HG02798 (cell line): ENCODE measurements at regions not wholly inside any gene's neighbourhood (a gene's known extent, or its start where the extent isn't known, plus 50 kb on each side); places are given as distances from the start of the nearest gene placed in this dataset.

Experiments used
- ATAC-seq: cut with Tn5 transposase; IDR thresholded peaks from one replicate; pipeline ENCODE4 v1.9.1; 2021; ENCODE audit warnings: mild to moderate bottlenecking; ENCODE audit not compliant: unreplicated experiment, poor library complexity

DNA sequence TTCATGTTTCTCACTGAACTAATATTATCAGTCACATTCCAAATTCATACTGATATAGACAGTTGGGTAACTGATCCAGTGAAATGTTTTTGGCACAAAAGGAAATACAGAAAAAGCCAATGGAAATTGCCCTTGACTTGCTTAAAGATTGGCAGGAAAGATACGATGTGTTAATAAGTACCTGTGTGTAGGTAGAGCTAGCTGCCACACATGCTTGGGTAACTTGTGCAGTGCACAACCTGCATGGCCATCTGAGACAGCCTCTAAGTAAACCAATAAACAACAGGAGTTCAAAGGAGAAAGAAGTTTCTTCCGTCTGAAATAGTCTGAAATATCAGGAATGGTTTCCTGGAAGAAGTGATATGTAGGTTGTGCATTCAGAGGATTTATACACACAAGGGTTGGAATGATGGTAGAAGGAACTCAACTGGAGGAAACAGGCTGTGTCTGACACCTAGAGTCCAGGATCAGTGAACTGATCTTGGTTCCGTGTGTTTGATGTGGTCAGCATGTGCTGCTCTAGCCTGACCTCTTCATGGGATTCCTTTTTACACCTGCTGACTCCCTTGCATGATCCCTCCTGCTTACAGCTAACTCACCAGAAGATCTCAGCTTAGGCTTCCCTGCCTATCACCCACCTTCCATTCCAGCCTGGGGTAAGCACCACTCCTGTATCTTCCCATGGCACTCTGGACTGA lies 81.4 kb upstream of the KRR1 start:
- ATAC-seq, result no peak

GRCh38 chr12:75592086-75592485 lies 80.7 kb upstream of the KRR1 start:
- ATAC-seq, result no peak

GRCh38 chr12:75591628-75592027 lies 80.2 kb upstream of the KRR1 start:
- no peak for ATAC-seq

DNA sequence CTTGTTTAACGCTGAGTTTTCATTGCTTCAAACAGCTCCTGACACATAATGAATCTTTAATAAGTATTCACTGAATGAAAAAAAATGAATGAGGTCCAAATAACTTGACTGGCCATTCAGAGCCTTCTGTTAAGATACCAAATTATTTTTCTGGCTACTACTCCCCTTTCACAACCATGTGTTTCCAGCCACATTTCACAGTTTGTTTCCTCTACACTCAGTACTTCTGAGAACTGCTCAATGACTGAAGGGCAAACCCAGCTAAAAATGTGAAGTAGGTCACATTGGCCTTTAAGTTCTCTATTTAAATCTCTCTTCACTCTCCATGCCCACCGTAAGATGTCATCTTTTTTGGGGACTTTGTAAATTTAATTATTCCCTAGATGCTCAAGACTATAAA lies 78.4 kb upstream of the KRR1 start:
- ATAC-seq, result no peak

- no peak for ATAC-seq
These were observed 76.1 kb upstream of the KRR1 start for GRCh38 chr12:75587340-75588106.

DNA sequence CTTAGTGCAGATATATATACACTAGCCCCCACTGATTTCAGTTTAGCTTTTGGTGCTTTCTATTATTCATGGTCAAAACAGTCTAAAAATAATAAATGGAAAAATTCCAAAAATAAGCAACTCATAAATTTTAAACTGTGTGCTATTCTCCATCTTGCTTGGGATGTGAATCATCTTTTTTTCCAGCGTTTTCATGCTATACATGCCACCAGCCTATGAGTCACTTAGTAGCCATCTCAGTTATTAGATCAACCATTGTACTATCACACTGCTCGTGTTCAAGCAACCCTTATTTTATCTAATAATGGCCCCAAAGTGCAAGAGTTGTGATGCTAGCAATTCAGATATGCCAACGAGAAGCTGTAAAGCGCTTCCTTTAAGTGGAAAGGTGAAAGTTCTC lies 73.9 kb upstream of the KRR1 start:
- no peak for ATAC-seq

DNA sequence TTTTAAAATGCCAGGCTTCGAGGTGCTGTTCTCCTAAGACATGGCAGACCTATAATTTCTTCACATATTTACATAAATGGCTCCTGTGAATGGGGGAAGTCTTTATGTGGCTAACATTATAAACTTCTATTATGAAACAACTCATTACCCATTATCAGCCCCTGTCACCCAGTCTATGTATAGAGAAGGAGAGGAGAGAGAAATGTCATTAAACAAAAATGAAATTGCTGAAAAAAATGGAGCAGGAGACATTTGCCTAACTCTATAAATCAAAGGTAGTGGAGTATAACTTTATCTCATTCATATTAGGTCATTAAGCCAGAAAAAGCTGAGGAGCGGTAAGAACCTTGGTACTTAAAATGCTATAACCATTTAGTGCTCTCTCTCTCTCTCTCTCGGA lies 71.9 kb upstream of the KRR1 start:
- no peak for ATAC-seq

DNA sequence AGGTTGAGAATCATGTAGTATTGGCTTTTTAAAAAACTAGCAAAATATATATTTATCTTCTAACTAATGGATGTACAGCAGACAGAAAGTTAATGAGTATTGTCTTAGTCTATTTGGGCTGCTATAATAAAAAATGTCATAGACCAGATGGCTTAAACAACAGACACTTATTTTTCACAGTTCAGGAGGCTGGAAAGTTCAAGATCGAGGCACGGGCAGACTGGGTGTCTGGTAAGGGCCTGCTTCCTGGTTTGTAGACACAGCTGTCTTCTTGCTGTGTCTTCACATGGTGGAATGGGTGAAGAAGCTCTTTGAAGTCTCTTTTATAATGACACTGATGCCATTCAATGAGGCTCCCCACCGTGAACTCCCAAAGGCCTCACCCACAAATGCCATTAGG lies 70.1 kb upstream of the KRR1 start:
- ATAC-seq, result no peak

- ATAC-seq, result no peak
These were observed 68.1 kb upstream of the KRR1 start for GRCh38 chr12:75579552-75579951.

DNA sequence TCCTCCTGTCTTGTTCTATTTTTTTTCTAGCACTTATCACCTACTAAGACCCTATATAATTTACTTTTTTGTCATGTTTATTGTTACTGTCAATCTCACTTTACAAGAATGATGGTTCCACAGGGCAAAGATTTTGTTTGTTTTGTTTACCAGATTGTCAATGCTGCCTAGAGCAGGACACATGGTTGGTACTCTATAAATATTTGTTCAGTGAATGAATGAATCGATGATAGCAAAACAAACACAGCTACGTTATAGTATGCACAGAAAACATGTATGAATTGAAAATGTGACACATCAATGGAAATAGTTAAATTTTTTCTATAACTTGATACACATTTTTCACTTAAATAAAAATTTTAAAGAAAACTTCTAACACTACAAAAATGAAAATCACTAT lies 67.1 kb upstream of the KRR1 start:
- ATAC-seq, result no peak

- no peak for ATAC-seq
These were observed 66.4 kb upstream of the KRR1 start for GRCh38 chr12:75577812-75578211.

- ATAC-seq, result no peak
These were observed 60.3 kb upstream of the KRR1 start for GRCh38 chr12:75571656-75572205.

GRCh38 chr12:75571204-75571603 lies 59.8 kb upstream of the KRR1 start:
- ATAC-seq, result no peak

DNA sequence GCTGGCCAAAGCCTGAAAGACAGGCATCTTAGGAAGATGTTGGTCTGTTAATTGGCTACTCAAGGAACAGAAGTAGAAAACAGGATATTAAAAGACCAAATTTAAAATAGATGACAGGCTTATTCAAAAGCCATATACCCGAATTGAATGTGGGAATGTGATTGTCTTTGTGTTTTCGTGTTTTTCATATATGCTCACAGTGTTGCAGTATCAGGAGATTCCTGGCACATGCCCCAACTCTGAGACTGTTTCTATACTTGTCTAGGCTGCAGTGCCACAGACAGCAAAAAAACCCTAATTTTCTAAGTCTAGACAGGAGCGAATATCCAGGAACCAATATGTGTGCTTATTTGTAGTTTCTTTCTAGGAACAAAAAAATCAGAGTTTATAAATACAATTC lies 57.4 kb upstream of the KRR1 start:
- ATAC-seq, result no peak

DNA sequence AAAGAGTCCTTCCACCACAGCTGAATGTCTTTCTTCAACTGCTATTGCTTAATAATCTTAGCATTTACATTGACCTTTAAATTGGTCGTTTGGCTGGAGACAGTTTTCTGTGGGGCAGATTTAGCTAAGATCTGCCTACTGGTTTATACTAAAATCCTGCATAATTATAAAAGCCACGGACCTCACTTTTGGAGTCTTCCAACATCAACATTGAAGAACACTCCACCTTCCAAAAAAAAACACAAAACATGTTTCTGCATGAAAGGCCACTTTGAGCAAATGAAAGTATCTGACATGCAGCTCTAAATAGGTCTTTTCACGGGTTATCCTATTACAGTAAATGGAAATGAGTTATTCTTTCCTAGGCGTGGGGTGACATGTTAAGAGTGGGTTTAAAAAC lies 57.0 kb upstream of the KRR1 start:
- no peak for ATAC-seq

DNA sequence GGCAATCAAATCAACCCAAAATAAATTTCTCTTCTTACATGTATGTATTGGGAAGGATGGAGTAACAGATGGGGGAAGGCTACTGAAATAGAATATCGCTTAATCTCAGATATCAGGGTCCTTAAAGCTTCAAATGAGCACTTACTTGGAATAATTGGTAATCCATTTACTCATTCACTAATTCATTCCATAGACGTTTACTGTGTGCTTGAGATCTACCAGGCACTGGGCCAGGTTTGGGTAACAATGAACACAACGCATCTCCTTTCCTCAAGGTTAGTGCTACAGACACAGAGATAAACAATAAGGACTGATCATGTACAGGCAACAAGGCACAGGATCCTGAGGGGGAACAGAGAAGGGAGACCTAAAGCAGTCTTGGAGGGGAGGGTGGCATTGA lies 54.4 kb upstream of the KRR1 start:
- no peak for ATAC-seq

- ATAC-seq, result no peak
These were observed 53.4 kb upstream of the KRR1 start for GRCh38 chr12:75564852-75565251.

DNA sequence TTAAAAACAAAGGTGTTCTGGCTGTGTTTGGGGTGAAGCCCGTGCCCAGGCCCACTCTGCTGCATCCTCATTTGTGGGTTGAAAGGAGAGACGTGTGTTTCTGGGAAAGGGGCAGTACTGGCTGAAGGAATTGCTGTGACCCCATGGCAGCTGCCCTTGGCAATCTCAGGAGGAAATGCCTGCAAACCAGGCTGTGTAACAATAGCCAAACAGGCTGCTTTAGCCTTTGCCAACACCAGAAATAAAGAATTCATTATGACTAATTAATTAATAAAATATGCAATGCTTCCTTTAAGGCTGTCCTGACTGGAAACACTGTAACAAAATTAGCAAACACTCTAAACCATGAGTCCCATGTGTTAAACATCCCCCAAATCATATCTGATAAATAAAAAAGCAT lies 53.0 kb upstream of the KRR1 start:
- ATAC-seq, result no peak

DNA sequence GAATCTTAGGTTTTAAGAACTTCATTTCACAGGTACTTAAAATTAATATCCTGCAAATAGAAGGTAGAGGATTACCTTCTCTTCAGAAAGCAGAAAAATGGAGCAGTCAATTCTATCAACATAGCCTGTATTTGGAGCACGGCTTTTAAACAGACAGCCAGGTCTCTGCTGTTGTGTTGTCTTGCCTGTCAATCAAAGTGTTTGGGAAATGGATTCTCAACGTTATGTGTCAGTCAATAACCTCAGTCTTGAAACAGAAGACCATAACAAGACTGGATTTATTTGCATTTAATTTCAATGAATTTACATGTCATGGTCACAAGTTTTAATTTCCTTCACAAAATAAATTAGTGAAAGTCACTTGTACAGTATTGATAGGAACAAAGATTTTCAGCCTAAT lies 51.9 kb upstream of the KRR1 start:
- ATAC-seq, result no peak

DNA sequence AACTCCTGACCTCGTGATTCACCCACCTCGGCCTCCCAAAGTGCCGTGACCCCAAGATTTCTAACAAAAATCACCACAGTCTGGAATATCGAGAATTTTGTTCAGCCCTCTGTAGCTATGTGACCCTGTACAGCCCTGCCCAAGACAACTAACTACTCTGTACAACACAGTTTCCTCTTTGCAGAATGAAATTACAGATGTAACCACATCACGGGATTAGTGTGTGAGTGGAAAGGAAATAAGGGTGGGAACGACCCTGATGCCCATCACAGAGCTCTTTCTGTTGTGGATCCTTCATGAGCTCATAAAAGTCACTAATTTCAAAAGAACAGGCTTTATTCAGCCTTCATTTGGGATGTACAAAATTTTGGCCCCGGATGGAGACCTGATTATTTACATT lies 50.5 kb upstream of the KRR1 start:
- ATAC-seq, result no peak
